Erythroblast (primary cell): ENCODE measurements at regions not wholly inside any gene's neighbourhood (a gene's known extent, or its start where the extent isn't known, plus 50 kb on each side); places are given as distances from the start of the nearest gene placed in this dataset.

ENCODE experiments used
- GATA1 ChIP-seq: IDR thresholded peaks from 2 replicates; pipeline ENCODE4 v1.6.1; 2011; ENCODE audit warnings: low read depth, mild to moderate bottlenecking, control low read depth, low read length, moderate library complexity
- POLR2A ChIP-seq: IDR thresholded peaks from 2 replicates; pipeline ENCODE4 v1.6.1; 2011; ENCODE audit warnings: mild to moderate bottlenecking, low read length

DNA sequence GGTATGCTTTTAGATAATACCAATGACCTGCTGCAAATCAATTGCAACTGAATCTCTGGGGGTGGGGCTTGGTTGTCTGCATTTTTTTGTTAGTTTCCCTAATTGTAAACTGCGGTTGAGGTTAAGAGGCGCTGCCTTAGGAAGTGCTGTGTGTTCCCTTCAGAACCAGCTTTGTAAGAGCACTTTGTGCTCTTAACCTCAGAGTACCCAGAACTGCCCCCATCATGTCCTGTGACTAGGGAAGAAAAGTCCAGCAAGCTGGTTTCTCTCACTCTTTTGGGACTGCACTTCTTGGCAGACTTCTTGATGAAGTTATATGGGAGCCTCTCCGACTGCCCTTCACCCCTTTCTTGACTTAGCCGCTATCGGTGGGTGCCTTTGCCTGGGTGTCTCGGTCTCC, 245.5 kb upstream of the CXCR4 start:
- TF ChIP-seq POLR2A: no peak
- no peak for TF ChIP-seq GATA1
